ENCODE measurements at regions not wholly inside any gene's neighbourhood (a gene's known extent, or its start where the extent isn't known, plus 50 kb on each side); places are given as distances from the start of the nearest gene placed in this dataset.

DNA sequence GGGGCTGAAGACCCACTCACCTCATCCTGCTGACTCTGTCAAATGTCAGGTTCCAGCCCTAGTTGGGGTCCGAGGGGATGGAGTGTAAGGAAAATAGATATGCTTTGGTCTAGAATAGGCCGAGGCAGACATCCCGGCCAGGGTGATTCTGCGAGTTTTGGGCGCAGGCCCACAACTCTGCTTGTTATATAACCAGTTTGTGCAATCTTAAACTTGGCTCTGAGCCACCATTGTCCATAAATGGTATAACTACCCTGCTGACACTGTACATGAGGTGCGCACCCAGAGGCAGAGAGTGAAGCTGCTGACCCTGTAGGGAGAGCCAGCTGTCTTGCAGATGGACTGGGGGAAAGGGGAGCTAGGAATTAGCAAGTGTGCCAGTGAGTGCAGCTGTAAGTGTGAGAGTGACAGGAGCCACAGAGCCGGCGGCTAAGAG lies 1388.8 kb downstream of the AMY1C start:
- TF ChIP-seq POLR2A (IDR thresholded peaks at IDR 0.05) = no peak
- TF ChIP-seq, protein P1, sequence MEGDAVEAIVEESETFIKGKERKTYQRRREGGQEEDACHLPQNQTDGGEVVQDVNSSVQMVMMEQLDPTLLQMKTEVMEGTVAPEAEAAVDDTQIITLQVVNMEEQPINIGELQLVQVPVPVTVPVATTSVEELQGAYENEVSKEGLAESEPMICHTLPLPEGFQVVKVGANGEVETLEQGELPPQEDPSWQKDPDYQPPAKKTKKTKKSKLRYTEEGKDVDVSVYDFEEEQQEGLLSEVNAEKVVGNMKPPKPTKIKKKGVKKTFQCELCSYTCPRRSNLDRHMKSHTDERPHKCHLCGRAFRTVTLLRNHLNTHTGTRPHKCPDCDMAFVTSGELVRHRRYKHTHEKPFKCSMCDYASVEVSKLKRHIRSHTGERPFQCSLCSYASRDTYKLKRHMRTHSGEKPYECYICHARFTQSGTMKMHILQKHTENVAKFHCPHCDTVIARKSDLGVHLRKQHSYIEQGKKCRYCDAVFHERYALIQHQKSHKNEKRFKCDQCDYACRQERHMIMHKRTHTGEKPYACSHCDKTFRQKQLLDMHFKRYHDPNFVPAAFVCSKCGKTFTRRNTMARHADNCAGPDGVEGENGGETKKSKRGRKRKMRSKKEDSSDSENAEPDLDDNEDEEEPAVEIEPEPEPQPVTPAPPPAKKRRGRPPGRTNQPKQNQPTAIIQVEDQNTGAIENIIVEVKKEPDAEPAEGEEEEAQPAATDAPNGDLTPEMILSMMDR (IDR thresholded peaks at IDR 0.05) = no peak
